Endothelial cell of umbilical vein (primary cell): ENCODE measurements at regions not wholly inside any gene's neighbourhood (a gene's known extent, or its start where the extent isn't known, plus 50 kb on each side); places are given as distances from the start of the nearest gene placed in this dataset.

Source experiments
- BruUV-seq: library from RNA; stranded (reverse); fragments of 400-500 nt; replicated peaks from 2 replicates; lab custom pipeline; 2021; lab: Mats Ljungman, UMichigan
- CTCF ChIA-PET: fragments of 300-600, 350-600 bp; sonication (Branson Sonifier 250); formaldehyde crosslinking; loops from one replicate; lab custom pipeline; 2021; ENCODE audit warnings: antibody characterized with exemption, inconsistent platforms; lab: Charles Lee
- POLR2A ChIA-PET: fragments of 300-600, 350-600 bp; sonication (Branson Sonifier 250); formaldehyde crosslinking; loops from one replicate; lab custom pipeline; 2021; ENCODE audit warnings: antibody characterized with exemption, inconsistent platforms; lab: Charles Lee
- DNase-seq: peaks from one replicate; pipeline ENCODE4 v3.0.0-alpha.2; 2011; ENCODE audit warnings: low read depth, low spot score
- FAIRE-seq: peaks from 2 replicates; lab custom pipeline; 2011; peaks lifted over from hg19 to GRCh38; lab: Jason Lieb, UNC
- H2AFZ ChIP-seq: 2 replicates; pipeline ENCODE4 v1.6.0; 2012; ENCODE audit warnings: low read depth, low read length, control low read depth, inconsistent platforms
- H3K27ac ChIP-seq: 2 replicates; pipeline ENCODE4 v1.5.1; 2011; ENCODE audit warnings: low read depth, mild to moderate bottlenecking, control low read depth, low read length, moderate library complexity; ENCODE audit not compliant: insufficient read depth
- H3K27me3 ChIP-seq, 2 experiments: 2 replicates each; pipeline versions ENCODE4 v1.6.0 to v1.6.1; 2011; ENCODE audit warnings: low read length in 2 of 2, mixed read lengths in 1 of 2; ENCODE audit not compliant: control insufficient read depth in 2 of 2, insufficient read depth in 2 of 2
- H3K36me3 ChIP-seq, 2 experiments: 2 replicates in 1 of 2; 3 replicates in 1 of 2; pipeline ENCODE4 v1.5.1; 2011; ENCODE audit warnings: low read length in 2 of 2, mild to moderate bottlenecking in 1 of 2, moderate library complexity in 1 of 2; ENCODE audit not compliant: control insufficient read depth in 2 of 2, insufficient read depth in 2 of 2; ENCODE audit errors: extremely low read depth in 1 of 2
- H3K4me1 ChIP-seq: 3 replicates; pipeline ENCODE4 v1.5.1; 2011; ENCODE audit warnings: mild to moderate bottlenecking, low read length; ENCODE audit not compliant: control insufficient read depth, insufficient read depth; ENCODE audit errors: extremely low read depth
- H3K4me2 ChIP-seq: 2 replicates; pipeline ENCODE4 v1.6.1; 2011; ENCODE audit warnings: low read length, control low read depth, mixed read lengths; ENCODE audit not compliant: insufficient read depth
- H3K4me3 ChIP-seq, 3 experiments: fragments of 200-600 bp in 1 of 3; sonication (generic), shearing (Covaris generic) in 1 of 3; replicated peaks in 1 of 3; 2 replicates each; pipeline ENCODE4 v1.5.1; 2011 to 2016; ENCODE audit warnings: control low read depth in 3 of 3, low read length in 3 of 3, mild to moderate bottlenecking in 2 of 3, inconsistent platforms in 1 of 3, low read depth in 1 of 3, moderate library complexity in 1 of 3; ENCODE audit not compliant: insufficient read depth in 1 of 3
- H3K79me2 ChIP-seq: 2 replicates; pipeline ENCODE4 v1.6.0; 2012; ENCODE audit warnings: low read length, inconsistent platforms; ENCODE audit not compliant: control insufficient read depth, insufficient read depth
- H3K9ac ChIP-seq: replicated peaks from 2 replicates; pipeline ENCODE3; 2011; ENCODE audit warnings: low read length, control low read depth; ENCODE audit not compliant: insufficient read depth; ENCODE audit errors: extremely low read depth
- H3K9me1 ChIP-seq: replicated peaks from 3 replicates; pipeline ENCODE4 v1.6.0; 2011; ENCODE audit warnings: mild to moderate bottlenecking, low read length; ENCODE audit not compliant: control insufficient read depth, insufficient read depth; ENCODE audit errors: extremely low read depth
- H3K9me3 ChIP-seq: replicated peaks from 2 replicates; pipeline ENCODE4 v1.5.1; 2012; ENCODE audit warnings: low read length, inconsistent platforms; ENCODE audit not compliant: control insufficient read depth, insufficient read depth
- H4K20me1 ChIP-seq: replicated peaks from 2 replicates; pipeline ENCODE3; 2011; ENCODE audit warnings: mild to moderate bottlenecking, low read length; ENCODE audit not compliant: control insufficient read depth, insufficient read depth; ENCODE audit errors: extremely low read depth
- CTCF ChIP-seq, 2 donors: IDR thresholded peaks; 1 replicate in 1 of 2; 2 replicates in 1 of 2; pipeline ENCODE4 v1.5.1; 2011; ENCODE audit warnings: low read length in 2 of 2, mild to moderate bottlenecking in 2 of 2, moderate library complexity in 2 of 2, control low read depth in 1 of 2, inconsistent platforms in 1 of 2, low read depth in 1 of 2; ENCODE audit not compliant: insufficient read depth in 1 of 2; ENCODE audit errors: extremely low read depth in 1 of 2
- EZH2 ChIP-seq: IDR thresholded peaks from 2 replicates; pipeline ENCODE4 v1.6.1; 2012; ENCODE audit warnings: borderline replicate concordance, low read depth, mild to moderate bottlenecking, moderate library complexity, low read length, inconsistent platforms; ENCODE audit not compliant: severe bottlenecking
- FOS ChIP-seq: IDR thresholded peaks from 2 replicates; pipeline ENCODE4 v1.6.1; 2011; ENCODE audit warnings: mild to moderate bottlenecking, low read length, moderate library complexity, borderline replicate concordance; ENCODE audit not compliant: insufficient read depth
- GATA2 ChIP-seq: IDR thresholded peaks from 2 replicates; pipeline ENCODE4 v1.7.0; 2011; ENCODE audit warnings: low read depth, mild to moderate bottlenecking, moderate library complexity, mixed read lengths, low read length; ENCODE audit not compliant: insufficient read length, insufficient read depth
- JUN ChIP-seq: IDR thresholded peaks from 2 replicates; pipeline ENCODE4 v1.6.1; 2011; ENCODE audit warnings: borderline replicate concordance, low read depth; ENCODE audit not compliant: insufficient read length, insufficient read depth
- MAX ChIP-seq: IDR thresholded peaks from 2 replicates; pipeline ENCODE4 v1.6.1; 2011; ENCODE audit not compliant: insufficient read depth, insufficient read length
- MYC ChIP-seq: IDR thresholded peaks from one replicate; pipeline ENCODE4 v1.6.1; 2011; ENCODE audit warnings: mild to moderate bottlenecking, low read depth, low read length
- POLR2A ChIP-seq: IDR thresholded peaks from 2 replicates; pipeline ENCODE4 v1.6.1; 2012; ENCODE audit warnings: low read depth, mild to moderate bottlenecking, control low read depth, low read length
- POLR2AphosphoS5 ChIP-seq: IDR thresholded peaks from 2 replicates; pipeline ENCODE4 v1.6.1; 2012; ENCODE audit warnings: low read depth, mild to moderate bottlenecking, control low read depth, low read length, moderate library complexity; ENCODE audit not compliant: insufficient read depth
- dilution Hi-C: fragments of 300-500 bp; cut with MboI; formaldehyde crosslinking; loops from one replicate; pipeline ENCODE4 v1.15.0; 2019; ENCODE audit warnings: low sequenced_read_pairs; ENCODE audit not compliant: extremely low pct_ligation_motif_present
- intact Hi-C: fragments of 100-400 bp; cut with micrococcal nuclease; formaldehyde crosslinking; loops from one replicate; pipeline ENCODE4 v1.10.0; 2022

GRCh38 chr4:32748061-32748460 is 2027.9 kb downstream of the PCDH7 start:
- H3K9ac ChIP-seq: no peak overlapping the region
- no peaks in the 10 kb centered on the region for H3K36me3 ChIP-seq
- no peak for TF ChIP-seq GATA2
- TF ChIP-seq MAX: no peak
- no peak for TF ChIP-seq FOS
- no peak for TF ChIP-seq POLR2A
- TF ChIP-seq POLR2AphosphoS5: no peak
- no peak for TF ChIP-seq JUN
- TF ChIP-seq CTCF (IDR thresholded peaks at IDR 0.05; ENCODE audit: extremely low read depth in 1 of 2, insufficient read depth in 1 of 2, low read depth in 1 of 2, low read length in 2 of 2): no peak
- no peak for TF ChIP-seq EZH2
- TF ChIP-seq MYC: no peak
- no peaks in the 10 kb centered on the region for H3K4me1 ChIP-seq
- DNase-seq (no peak), FAIRE-seq (no peak)
- no peaks in the 10 kb centered on the region for H3K9me3 ChIP-seq
- intact Hi-C loops (no loop called here), dilution Hi-C loops (no loop called here)
- H3K9me1 ChIP-seq: no peaks in the 10 kb centered on the region
- no TSS peak for BruUV-seq
- no peak overlapping the region for H2AFZ ChIP-seq
- H3K4me2 ChIP-seq: no peak overlapping the region
- H3K27me3 ChIP-seq: no peaks in the 10 kb centered on the region
- ChIA-PET POLR2A (no interaction called here), CTCF (no interaction called here)
- H3K27ac ChIP-seq: no peak overlapping the region
- no peak overlapping the region for H3K4me3 ChIP-seq
- no peaks in the 10 kb centered on the region for H3K79me2 ChIP-seq
- no peaks in the 10 kb centered on the region for H4K20me1 ChIP-seq
